ENCODE measurements at regions not wholly inside any gene's neighbourhood (a gene's known extent, or its start where the extent isn't known, plus 50 kb on each side); places are given as distances from the start of the nearest gene placed in this dataset.

- no peak for TF ChIP-seq CTCF (IDR thresholded peaks at IDR 0.05 in 2 of 3, conservative IDR thresholded peaks at IDR 0.05 in 1 of 3; ENCODE audit: borderline replicate concordance in 1 of 3, insufficient read depth in 1 of 3, low read depth in 2 of 3, low read length in 2 of 3)
Measured at GRCh38 chr14:39739796-39740195, 307.6 kb upstream of the FBXO33 start (continued).

- ATAC-seq, result no peak
- Histone ChIP-seq H3K4me3 (replicated peaks in 1 of 2; ENCODE audit: low read depth in 1 of 2, low read length in 2 of 2) (no peak overlapping the region), H3K27me3 (ENCODE audit: insufficient read depth, low read length) (no peaks in the 10 kb centered on the region), H3K9me2 (ENCODE audit: insufficient read depth) (no peaks in the 10 kb centered on the region), H3K9ac (ENCODE audit: low read length) (no peak overlapping the region), H4K20me1 (ENCODE audit: insufficient read depth) (no peaks in the 10 kb centered on the region), H3K36me3 (ENCODE audit: control insufficient read depth in 1 of 2, insufficient read depth in 2 of 2, low read length in 2 of 2) (no peaks in the 10 kb centered on the region), H3K27ac (ENCODE audit: low read depth, low read length) (no peak overlapping the region), H3K9me3 (ENCODE audit: control insufficient read depth in 1 of 2, insufficient read depth in 1 of 2, low read depth in 1 of 2, low read length in 2 of 2) (no peaks in the 10 kb centered on the region), H2AFZ (ENCODE audit: low read depth, low read length, poor library complexity, severe bottlenecking) (no peak overlapping the region), H3K4me1 (ENCODE audit: control insufficient read depth in 1 of 2, insufficient read depth in 2 of 2, low read length in 2 of 2) (no peaks in the 10 kb centered on the region), H3K79me2 (ENCODE audit: insufficient read depth, low read length) (no peaks in the 10 kb centered on the region), H3K4me2 (ENCODE audit: low read length) (no peak overlapping the region)
- intact Hi-C loops (cut with micrococcal nuclease), result no loop called here
- DNase-seq (ENCODE audit: low read depth, low spot score), result no peak
- ChIA-PET CTCF (no interaction called here), POLR2A (no interaction called here), RAD21 (ENCODE audit: low non-redundant PET in 1 of 2, low total read pairs in 2 of 2, uncharacterized antibody in 2 of 2, unreplicated experiment in 2 of 2) (no interaction called here)
- TF ChIP-seq RAD21 (IDR thresholded peaks at IDR 0.05; ENCODE audit: low read depth), result no peak
- no peak for TF ChIP-seq ZBTB33 (IDR thresholded peaks at IDR 0.05; ENCODE audit: extremely low read depth, insufficient replicate concordance, low read length)
- TF ChIP-seq EZH2phosphoT487 (IDR thresholded peaks at IDR 0.05; ENCODE audit: borderline replicate concordance), result no peak
- no peak for TF ChIP-seq CEBPB (IDR thresholded peaks at IDR 0.05; ENCODE audit: low read depth)
- TF ChIP-seq CBX3 (IDR thresholded peaks at IDR 0.05; ENCODE audit: low read depth), result no peak
- TF ChIP-seq CTCF (IDR thresholded peaks at IDR 0.05 in 2 of 3, conservative IDR thresholded peaks at IDR 0.05 in 1 of 3; ENCODE audit: borderline replicate concordance in 1 of 3, insufficient read depth in 1 of 3, low read depth in 2 of 3, low read length in 2 of 3), result no peak
- TF ChIP-seq ZNF274 (IDR thresholded peaks at IDR 0.05; ENCODE audit: low read depth, low read length), result no peak
- no peak for TF ChIP-seq MAX (IDR thresholded peaks at IDR 0.05)
- no peak for TF ChIP-seq SP1 (IDR thresholded peaks at IDR 0.05; ENCODE audit: low read depth)
- no peak for TF ChIP-seq TCF7L2 (IDR thresholded peaks at IDR 0.05; ENCODE audit: borderline replicate concordance, extremely low read depth, insufficient read depth, insufficient read length)
- BruUV-seq (replicated peaks), result no TSS peak
Measured at GRCh38 chr14:39734306-39734705, 302.1 kb upstream of the FBXO33 start.
